COLO668 (cell line): ENCODE measurements at regions not wholly inside any gene's neighbourhood (a gene's known extent, or its start where the extent isn't known, plus 50 kb on each side); places are given as distances from the start of the nearest gene placed in this dataset.

Experiments used
- DNase-seq: peaks from one replicate; lab custom pipeline; 2025; ENCODE audit not compliant: unreplicated experiment; lab: John Stamatoyannopoulos, UW

DNA sequence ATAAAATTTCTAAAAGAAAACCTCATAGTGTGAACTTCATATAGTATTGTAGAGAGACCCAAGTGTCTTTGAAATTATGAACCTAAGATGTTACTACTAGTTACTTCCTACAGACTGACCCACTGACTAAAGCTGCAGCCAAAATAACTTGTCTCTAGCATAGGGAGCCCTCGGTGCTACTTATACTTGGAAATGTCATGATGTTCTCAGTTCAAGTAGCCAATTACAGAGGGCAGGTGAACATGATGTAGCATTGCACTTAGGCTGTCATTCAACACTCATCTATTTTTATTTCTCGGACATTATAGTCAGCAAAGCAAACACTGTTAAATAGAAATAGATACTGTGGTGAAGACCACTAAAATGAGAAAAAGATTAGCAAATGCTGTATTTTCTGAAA, 165.6 kb downstream of the AREG start:
- DNase-seq = no peak

DNA sequence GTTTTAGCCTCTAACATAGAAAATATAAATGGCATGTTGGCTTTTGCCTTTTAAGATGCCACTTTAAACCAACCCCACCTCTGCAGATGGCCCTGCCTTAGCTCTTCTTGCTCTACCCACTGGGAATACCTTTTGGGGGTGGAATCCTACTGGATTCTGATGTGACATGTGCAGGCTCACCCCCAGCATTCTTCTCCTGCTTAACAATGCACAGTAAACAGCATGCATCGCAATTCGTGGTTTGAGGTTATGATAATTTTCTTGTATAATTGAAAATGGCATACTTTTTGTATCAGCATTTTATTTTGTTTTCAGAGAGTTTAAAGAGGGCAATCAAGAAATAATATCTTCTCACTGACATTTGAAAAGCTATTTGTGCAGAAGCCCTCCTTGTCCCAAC, 167.9 kb downstream of the AREG start:
- no peak for DNase-seq

DNA sequence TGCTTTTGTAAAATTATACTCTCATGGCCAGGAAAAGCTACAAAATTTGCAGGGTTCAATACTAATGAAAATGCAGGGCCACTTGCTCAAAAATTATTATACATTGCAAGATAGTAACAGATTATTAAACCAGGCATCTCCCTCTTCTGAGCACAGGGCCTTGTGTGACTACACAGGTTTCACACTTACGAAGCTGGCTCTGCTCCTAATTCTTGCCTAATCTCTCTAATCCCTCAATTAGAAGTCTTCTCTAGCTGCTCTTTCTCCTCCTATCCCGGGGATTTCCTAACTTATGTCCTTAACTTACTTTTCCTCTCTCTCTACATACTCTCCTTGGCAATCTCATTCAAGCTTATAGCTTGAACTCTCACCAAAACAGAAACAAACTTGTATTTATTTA, 168.3 kb downstream of the AREG start:
- no peak for DNase-seq

- no peak for DNase-seq
Observed at GRCh38 chr4:74615411-74615810, 170.5 kb downstream of the AREG start.

GRCh38 chr4:74618166-74618565, 173.2 kb downstream of the AREG start:
- no peak for DNase-seq

DNA sequence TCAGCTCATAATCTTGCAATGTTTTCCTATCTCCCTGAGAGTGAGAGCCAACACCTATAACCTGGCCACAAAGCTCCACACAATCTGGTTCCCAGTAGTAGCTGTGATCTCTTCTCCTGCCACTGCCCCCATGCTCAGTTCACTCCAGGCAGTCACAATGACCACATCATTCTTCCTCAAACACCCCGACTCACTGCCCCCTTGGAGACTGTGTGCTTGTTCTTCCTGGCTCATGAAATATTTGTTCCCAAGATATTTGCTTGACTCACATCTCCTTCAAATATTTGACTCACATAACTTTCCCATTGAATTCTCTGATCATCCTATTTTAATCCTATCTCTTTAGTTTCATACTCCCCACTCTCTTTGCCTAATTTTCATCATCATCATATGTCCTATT, 173.7 kb downstream of the AREG start:
- no peak for DNase-seq

GRCh38 chr4:74619931-74620702, 174.2 kb downstream of the BTC start:
- DNase-seq = no peak

GRCh38 chr4:74621616-74622015, 172.7 kb downstream of the BTC start:
- no peak for DNase-seq

GRCh38 chr4:74623041-74623440, 171.3 kb downstream of the BTC start:
- DNase-seq = peak; percentile 14

DNA sequence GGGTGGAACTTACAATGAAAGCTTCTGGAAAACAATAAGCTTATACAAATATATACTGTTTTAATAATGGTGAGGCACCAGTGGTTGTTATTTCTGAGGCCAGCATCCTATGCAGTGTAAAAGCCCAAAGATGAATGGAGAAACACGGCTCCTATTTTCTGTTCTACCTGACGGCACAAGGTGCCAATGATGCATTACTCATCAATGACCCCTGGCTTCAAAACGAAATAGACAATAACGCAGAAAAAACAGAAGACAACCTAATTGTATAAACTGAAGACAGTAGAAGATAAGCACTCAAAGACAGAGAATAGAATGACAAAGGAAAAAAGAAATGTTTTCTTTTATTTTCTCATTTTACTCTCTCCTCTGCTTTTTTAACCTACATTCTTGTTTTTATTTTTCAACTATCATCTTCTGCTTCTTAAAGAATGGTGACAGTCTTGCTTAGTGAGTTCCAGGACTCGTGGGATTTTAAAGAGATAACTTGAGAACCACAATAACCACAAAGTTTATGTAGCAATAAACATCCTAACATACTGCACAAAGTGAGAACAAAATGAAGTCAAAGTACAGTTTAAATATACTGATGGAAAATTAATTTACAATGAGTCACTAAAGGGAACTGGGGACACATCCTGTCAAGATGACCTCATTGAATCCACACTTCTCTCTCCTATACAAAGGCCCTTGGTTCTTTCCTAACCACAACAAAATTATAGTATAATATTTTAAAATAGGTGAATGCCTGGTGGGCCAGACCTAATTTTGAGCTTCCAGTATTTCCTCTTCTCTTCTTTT, 169.8 kb downstream of the BTC start:
- no peak for DNase-seq

- no peak for DNase-seq
Observed at GRCh38 chr4:74625981-74626380, 168.3 kb downstream of the BTC start.

- no peak for DNase-seq
Observed at GRCh38 chr4:74627093-74627492, 167.2 kb downstream of the BTC start.

GRCh38 chr4:74627504-74627903, 166.8 kb downstream of the BTC start:
- no peak for DNase-seq

GRCh38 chr4:74628852-74629620, 165.3 kb downstream of the BTC start:
- DNase-seq = no peak

- no peak for DNase-seq
Observed at GRCh38 chr4:74630551-74630950, 163.8 kb downstream of the BTC start.

DNA sequence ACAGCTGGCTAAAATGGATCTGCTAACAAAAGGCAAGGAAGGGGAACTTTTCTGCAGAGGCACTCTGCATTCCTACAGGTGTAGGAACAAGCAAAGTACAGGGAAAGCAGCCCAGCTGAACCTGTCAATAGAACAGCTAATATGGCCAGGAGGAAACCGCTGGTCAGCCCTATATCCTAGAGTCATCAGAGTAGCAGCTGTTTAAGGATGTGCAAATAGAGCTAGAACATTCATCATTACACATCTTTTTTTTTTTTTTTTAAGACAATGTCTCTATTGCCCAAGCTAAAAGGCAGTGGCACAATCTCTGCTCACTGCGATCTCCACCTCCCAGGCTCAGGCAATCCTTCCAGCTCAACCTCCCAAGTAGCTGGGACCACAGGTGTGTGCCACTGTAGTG, 163.0 kb downstream of the BTC start:
- DNase-seq = no peak

DNA sequence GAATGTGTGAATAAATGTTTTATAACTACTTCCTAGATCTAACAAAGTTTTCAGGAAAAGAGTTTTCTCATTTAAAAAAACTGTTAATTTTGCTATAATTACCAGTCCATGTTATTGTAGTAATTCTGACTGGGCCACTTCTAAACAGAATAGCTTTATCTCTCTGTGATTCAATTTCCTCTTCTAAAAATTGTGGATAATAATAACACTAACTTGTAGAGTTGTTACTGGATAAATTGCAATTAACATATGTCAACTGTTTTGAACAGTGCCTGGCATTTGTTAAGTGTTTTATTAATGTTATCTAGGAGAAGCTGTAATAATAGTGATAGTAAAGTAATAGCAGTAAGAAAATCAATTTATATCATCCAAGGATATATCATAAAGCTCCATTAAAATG, 162.3 kb downstream of the BTC start:
- no peak for DNase-seq

DNA sequence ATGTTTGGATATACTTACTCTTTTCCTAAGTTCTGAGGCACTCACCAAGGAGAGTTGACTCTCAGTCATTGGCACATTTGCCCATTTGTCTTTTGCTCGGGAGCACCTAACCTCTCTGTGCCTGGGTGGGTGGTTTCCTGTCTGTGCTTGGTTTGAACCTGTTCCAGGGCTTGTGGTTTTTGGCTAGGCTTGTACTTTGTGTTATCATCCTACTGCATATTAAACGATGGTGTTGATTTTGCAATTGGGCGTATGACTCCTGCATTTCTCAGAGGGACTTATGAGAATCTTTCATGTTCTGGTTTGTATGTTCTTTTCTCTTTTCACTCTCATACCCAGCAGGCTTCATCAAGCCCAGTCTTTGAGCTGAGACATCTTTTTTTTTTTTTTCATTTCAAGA, 161.7 kb downstream of the BTC start:
- DNase-seq = no peak

DNA sequence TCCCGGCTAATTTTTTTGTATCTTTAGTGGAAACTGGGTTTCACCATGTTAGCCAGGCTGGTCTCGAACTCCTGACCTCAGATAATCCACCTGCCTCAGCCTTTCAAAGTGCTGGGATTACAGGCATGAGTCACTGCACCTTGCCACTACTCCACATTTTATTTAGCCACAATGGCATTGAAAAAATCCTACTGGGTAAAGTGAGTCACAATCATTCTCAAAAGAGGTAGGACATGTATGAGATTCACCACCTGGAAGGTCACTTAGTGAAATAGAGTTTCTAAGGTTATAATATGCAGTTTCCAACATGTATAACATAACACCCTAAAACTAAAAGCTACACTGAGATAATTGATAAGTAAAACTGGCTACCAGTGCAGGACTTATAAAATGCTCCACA, 159.2 kb downstream of the BTC start:
- DNase-seq = no peak

GRCh38 chr4:74635490-74636123, 158.7 kb downstream of the BTC start:
- no peak for DNase-seq

- no peak for DNase-seq
Observed at GRCh38 chr4:74638001-74638400, 156.3 kb downstream of the BTC start.
